ENCODE measurements at regions not wholly inside any gene's neighbourhood (a gene's known extent, or its start where the extent isn't known, plus 50 kb on each side); places are given as distances from the start of the nearest gene placed in this dataset.
A peak's percentile ranks its signal among the peaks of the same experiment; 100 is the strongest.

GRCh38 chr14:87334997-87335685, 657.8 kb downstream of the GALC start:
- TF ChIP-seq CTCF (conservative IDR thresholded peaks at IDR 0.05; ENCODE audit: low read depth, low read length) (0 out of 2 replicates have a peak, but pooled peaks have one; percentile 7), POLR2A (IDR thresholded peaks at IDR 0.05; ENCODE audit: low read depth, low read length) (no peak), MAZ (IDR thresholded peaks at IDR 0.05; ENCODE audit: borderline replicate concordance, low read depth, low read length) (no peak), RCOR1 (IDR thresholded peaks at IDR 0.05; ENCODE audit: insufficient replicate concordance, low read length) (no peak), SMC3 (IDR thresholded peaks at IDR 0.05; ENCODE audit: low read depth, low read length) (no peak), USF2 (IDR thresholded peaks at IDR 0.05; ENCODE audit: low read depth, low read length) (no peak), RAD21 (IDR thresholded peaks at IDR 0.05; ENCODE audit: low read length) (no peak), CEBPB (IDR thresholded peaks at IDR 0.05; ENCODE audit: low read depth, low read length) (no peak), CHD1 (IDR thresholded peaks at IDR 0.05; ENCODE audit: low read depth, low read length) (no peak), MAFK (IDR thresholded peaks at IDR 0.05; ENCODE audit: low read depth, low read length) (no peak), FOS (IDR thresholded peaks at IDR 0.05; ENCODE audit: low read depth, low read length) (no peak)

All from IMR-90 (cell line).